IMR-90 (cell line): ENCODE measurements at regions not wholly inside any gene's neighbourhood (a gene's known extent, or its start where the extent isn't known, plus 50 kb on each side); places are given as distances from the start of the nearest gene placed in this dataset.

Experiments used
- BHLHE40 ChIP-seq: fragments of 150-350 bp; IDR thresholded peaks from 2 replicates; pipeline ENCODE4 v1.6.1; 2016; ENCODE audit warnings: mild to moderate bottlenecking, low read depth, low read length
- CEBPB ChIP-seq: IDR thresholded peaks from 2 replicates; pipeline ENCODE4 v1.6.1; 2012; ENCODE audit warnings: low read depth, low read length, improper control_type of control experiment
- CTCF ChIP-seq: conservative IDR thresholded peaks from 2 replicates; pipeline ENCODE4 v1.5.1; 2012; ENCODE audit warnings: mild to moderate bottlenecking, low read depth, low read length, improper control_type of control experiment
- ELK1 ChIP-seq: fragments of 150-350 bp; IDR thresholded peaks from 2 replicates; pipeline ENCODE4 v1.6.1; 2016; ENCODE audit warnings: low read depth, mild to moderate bottlenecking, low read length, moderate library complexity, borderline replicate concordance
- MAFK ChIP-seq: IDR thresholded peaks from 2 replicates; pipeline ENCODE4 v1.6.1; 2012; ENCODE audit warnings: low read depth, low read length, improper control_type of control experiment
- MAZ ChIP-seq: IDR thresholded peaks from 2 replicates; pipeline ENCODE4 v1.6.1; 2012; ENCODE audit warnings: low read depth, mild to moderate bottlenecking, low read length, improper control_type of control experiment, moderate library complexity, borderline replicate concordance
- MXI1 ChIP-seq: IDR thresholded peaks from 2 replicates; pipeline ENCODE4 v1.6.1; 2012; ENCODE audit warnings: low read depth, mild to moderate bottlenecking, low read length, moderate library complexity, borderline replicate concordance
- POLR2A ChIP-seq: IDR thresholded peaks from 2 replicates; pipeline ENCODE4 v1.6.1; 2012; ENCODE audit warnings: mild to moderate bottlenecking, low read depth, low read length
- RAD21 ChIP-seq: IDR thresholded peaks from 2 replicates; pipeline ENCODE4 v1.6.1; 2012; ENCODE audit warnings: low read length, improper control_type of control experiment
- RCOR1 ChIP-seq: IDR thresholded peaks from 2 replicates; pipeline ENCODE4 v1.6.1; 2012; ENCODE audit warnings: mild to moderate bottlenecking, low read length, improper control_type of control experiment; ENCODE audit not compliant: insufficient replicate concordance
- RFX5 ChIP-seq: IDR thresholded peaks from 2 replicates; pipeline ENCODE4 v1.8.0; 2012; ENCODE audit warnings: low read depth, mild to moderate bottlenecking, low read length, moderate library complexity
- USF2 ChIP-seq: fragments of 150-350 bp; IDR thresholded peaks from 2 replicates; pipeline ENCODE4 v1.6.1; 2017; ENCODE audit warnings: mild to moderate bottlenecking, antibody characterized with exemption, low read length, low read depth

- TF ChIP-seq CTCF, result no peak
- TF ChIP-seq POLR2A, result no peak
- 0 out of 2 replicates have a peak, but pooled peaks have one; percentile 19 for TF ChIP-seq CEBPB
- no peak for TF ChIP-seq ELK1
- no peak for TF ChIP-seq RCOR1
- peak; percentile 90 for TF ChIP-seq MAFK
- TF ChIP-seq RFX5, result no peak
- TF ChIP-seq MAZ, result no peak
- no peak for TF ChIP-seq MXI1
- no peak for TF ChIP-seq RAD21
- TF ChIP-seq BHLHE40, result no peak
- TF ChIP-seq USF2, result no peak
Measured at GRCh38 chr1:183744132-183744913, 60.6 kb upstream of the RGL1 start.
